HG02623 (cell line): ENCODE measurements at regions not wholly inside any gene's neighbourhood (a gene's known extent, or its start where the extent isn't known, plus 50 kb on each side); places are given as distances from the start of the nearest gene placed in this dataset.

Experiments
- ATAC-seq: cut with Tn5 transposase; IDR thresholded peaks from one replicate; pipeline ENCODE4 v1.9.1; 2021; ENCODE audit warnings: moderate library complexity; ENCODE audit not compliant: unreplicated experiment

DNA sequence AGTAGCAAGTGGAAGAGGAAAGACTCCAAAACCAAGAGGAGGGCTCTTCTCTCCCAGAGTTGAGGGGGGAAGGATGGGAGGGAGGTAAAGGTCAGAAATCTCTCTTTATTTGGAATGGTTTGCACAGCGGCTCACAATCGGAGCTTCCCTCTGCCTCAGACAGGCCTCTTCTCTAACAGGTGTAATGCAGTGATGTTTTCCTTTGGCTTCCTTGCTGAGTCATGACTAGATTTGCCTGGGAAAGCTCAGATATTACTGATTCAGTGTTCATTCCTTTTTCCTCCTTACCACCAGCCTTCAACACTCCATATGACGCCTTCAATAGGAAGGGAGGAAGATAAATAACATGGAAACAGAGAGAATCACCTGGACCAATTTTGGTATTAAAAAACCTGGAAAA is 136.6 kb downstream of the RNF152 start:
- no peak for ATAC-seq

DNA sequence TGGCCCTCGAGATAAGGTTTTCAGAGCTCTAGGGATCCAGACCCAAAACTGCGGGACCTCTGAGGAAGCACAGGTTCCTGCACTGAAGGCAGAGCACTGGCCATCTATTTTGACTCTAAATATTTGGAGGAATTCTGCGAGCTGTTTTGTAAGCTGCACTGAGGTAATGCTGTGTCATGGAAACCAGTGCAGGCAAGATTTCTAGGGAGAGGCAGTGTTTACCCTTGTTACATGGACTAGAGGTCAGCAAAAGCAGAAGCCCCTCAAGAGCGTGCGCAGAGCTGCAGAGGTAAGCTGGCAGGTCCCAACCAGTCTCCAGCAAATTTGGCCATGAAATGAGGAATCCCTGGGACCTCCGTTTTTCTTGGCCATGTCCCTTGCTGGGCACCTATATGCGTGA is 137.3 kb downstream of the RNF152 start:
- no peak for ATAC-seq

DNA sequence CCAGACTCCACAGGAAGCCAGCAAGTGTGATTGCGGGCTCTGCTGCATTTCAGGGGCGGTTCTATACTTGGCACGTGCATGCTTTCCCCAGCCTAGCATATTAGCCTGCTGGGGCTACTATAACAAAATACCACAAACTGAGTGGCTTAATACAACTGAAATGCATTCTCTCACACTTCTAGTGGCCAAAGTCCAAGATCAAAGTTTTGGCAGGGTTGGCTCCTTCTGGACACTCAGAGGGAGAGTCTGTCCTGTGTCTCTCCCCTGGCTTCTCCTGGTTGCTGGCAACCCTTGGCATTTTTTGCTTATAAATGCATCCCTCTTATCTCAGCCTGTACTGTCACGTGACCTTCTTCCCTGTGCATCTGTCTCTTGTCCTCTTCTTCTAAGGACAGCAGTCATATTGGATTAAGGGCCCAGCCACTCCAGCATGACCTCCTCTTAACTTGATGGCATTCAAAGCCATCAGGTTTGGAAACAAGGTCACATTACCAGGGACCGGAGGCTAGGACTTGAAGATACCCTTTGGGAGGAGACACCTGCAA is 138.7 kb downstream of the RNF152 start:
- no peak for ATAC-seq

DNA sequence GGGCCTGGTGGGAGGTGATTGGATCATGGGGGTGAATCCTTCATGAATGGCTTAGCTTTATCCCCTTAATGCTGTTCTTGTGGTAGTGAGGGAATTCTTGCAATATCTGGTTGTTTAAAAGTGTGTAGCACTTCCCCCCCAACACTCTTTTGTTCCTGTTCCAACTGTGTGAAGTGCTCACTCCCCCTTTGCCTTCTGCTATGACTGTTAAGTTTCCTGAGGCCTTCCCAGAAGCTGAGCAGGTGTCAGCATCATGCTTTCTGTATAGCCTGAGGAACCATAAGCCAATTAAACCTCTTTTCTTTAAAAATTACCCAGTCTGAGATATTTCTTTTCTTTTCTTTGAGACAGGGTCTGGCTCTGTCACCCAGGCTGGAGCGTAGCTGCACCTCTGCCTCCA is 139.4 kb downstream of the RNF152 start:
- no peak for ATAC-seq

DNA sequence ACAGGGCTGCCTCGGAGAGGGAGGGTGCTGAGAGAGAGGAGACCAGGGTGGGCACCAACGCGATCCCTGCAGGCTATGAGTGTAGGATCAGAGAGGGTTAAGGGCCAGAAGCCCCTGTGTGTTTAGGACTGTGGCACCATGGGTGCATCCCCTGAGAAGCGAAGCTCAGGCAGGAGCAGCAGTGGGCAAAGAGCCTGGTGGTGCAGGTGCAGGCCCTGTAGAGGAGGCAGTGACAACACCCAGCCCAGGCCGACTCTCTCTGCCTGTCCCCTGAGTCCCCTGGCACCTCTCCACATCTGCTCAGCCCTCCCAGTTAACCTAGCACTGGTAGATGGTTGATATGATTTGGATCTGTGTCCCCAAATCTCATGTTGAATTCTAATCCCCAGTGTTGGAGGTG is 139.8 kb downstream of the RNF152 start:
- ATAC-seq, result no peak

DNA sequence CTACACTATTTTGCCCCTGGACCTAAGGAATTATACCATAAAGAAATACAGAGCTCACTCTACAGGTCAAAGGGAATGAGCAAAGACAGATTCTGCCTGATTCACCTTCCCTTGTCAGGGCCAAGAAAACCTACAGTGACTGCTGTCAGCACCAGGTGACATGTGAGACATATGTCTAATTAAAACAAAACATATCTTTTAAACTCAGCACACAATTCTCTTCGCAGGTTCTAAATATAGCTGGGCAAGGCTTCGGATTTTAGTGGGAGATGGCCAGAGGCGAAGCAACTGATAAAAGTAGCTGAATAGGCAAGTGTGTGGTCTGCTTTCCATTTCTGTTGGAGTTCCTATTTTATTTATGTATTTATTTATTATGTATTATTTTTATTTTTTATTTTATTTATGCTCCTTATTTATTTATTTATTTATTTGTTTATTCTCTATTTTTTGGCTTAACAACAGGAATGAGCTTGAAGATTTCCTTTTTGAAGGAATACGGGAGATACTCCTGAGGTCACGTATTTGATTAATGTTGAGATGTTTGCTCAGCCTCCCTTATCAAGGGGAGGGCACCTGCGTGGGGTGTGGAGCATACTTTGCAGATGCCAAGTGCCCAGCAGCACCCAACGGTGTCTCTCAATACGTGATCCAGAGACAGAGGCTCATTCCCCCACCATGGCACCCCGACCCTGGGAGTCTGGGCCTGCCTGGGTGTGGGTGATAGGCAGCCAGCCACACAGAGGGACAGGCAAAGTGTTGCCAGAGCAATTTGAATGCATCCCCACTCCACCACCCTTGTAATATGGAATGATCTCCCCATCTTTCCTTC is 141.8 kb downstream of the RNF152 start:
- ATAC-seq, result no peak

DNA sequence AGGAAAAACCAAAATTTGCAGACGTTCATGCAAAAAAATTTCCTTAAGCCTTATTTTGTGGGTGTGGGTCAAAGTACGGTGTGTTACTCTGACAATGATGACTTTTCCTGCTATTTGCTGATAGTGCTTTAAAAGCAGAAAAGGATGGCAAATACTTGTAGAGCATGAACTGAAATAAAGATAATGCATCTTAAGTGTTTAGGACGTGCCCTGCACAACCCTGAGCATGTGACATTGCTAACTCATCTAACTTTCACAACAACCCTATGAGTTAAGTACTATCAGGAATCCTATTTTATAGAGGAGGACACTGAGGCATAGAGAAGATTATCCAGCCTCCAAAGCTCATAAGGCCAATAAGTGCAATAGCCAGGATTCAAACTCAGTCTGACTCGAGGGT is 143.3 kb downstream of the RNF152 start:
- no peak for ATAC-seq

DNA sequence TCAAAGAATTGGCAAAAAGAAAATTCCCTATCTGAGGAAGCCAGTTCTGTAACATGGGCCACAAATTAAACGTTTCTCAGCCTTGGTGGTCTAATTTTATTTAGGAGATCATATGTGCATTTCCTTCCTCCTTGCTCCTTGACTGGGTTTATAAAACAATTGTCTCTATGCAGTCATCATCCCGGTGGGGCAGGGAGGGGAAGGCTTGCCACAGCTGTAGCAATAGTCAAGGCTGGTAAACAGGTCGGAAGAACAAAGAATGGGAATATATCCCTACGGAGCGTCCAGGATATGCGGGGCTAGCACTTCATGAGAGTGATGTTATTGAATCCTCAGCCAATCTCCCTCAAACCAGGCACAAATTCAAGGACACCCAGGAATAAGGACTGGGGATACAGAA is 143.8 kb downstream of the RNF152 start:
- no peak for ATAC-seq

DNA sequence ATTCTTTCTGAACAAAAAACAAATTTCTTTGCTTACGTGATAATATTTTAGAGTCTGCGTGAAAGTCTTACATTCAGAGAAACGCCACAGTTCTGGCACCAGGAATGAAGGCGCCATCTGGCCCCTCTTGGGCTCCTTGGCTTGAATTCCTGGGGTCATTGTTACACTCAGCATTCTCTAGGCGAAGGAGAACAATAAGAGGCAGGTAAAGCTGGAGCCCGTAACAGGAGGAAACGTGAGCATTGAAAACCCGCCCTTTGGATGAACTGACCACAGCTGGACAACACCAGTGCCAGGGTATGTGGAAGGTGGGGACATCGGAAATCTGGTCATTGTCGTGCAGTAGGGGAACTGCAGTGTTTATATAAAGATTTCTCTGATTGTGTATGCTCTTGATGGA is 144.8 kb downstream of the RNF152 start:
- ATAC-seq, result no peak

DNA sequence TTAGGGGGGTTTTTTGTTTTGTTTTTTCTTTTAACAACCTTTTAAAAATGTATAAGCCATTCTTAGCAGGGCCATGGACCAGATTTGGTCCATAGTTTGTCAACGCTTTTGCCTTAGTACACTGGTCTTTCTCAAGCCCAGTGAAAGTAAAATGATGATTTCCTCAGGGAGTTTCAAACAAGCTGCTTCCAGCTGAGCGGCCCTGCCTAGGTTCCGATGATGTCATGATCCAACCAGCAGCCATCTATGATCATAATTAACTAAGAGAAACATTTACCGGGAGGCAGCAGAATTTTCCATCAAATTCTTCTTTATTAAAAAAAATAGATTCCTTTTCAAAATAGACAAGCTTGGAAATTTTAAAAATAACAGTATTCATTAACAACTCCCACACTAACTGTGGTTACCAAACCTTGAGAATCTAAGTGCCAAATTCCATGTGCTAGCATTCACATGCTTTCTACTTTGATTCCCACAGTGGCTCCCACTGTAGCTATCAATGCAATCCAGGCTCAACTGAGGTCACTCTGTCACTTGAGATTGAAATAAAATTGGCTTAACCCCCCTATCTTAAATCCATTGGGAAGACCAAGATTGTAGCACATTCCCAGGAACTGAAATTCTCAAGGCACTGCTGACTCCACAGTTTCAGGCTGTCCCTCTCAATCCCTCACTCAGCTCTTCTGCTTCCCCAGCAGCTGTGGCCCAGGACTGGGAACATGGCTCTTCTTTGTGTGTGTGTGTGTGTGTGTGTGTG is 148.9 kb downstream of the RNF152 start:
- no peak for ATAC-seq

DNA sequence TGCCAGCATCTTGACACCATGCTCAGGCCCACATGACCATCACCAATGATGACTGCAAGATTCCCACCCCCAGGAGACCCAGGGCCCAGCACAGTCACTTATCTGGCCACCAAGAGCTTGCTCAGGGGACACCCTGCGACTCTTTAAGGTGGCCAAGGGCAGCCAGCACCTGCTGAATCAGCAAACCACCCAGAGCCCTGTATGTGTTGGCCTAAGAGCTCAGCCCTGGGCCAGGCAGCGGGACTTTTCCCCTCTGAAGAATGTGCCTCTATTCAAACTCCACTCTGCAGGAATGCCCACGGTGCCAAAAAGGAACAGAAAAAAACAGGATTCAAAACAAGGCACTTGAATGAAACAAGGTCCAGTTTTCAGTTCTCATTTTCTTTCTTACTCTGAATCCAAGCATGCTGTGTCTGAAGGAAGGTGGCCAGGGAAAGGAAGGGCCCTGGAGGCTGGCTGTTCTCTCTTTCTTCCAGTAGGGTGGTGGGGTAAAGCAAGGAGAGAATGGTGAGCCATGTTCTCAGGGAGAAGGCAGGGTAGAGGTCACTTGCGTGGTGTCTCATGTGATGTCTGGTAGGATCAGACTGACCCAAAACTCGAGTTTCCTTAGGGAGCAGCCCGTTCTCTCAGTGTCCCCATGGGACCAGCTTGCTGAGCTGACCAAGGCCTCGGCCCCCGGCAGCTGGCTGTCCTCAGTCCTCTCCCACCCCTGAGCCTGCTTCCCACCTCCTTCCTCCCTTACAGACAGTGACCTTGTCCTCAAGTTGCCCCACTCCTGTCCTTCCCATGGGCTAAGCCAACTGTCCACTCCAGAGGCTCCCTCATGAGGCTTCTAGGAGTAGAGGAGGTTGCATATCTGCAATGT is 150.0 kb downstream of the RNF152 start:
- no peak for ATAC-seq

DNA sequence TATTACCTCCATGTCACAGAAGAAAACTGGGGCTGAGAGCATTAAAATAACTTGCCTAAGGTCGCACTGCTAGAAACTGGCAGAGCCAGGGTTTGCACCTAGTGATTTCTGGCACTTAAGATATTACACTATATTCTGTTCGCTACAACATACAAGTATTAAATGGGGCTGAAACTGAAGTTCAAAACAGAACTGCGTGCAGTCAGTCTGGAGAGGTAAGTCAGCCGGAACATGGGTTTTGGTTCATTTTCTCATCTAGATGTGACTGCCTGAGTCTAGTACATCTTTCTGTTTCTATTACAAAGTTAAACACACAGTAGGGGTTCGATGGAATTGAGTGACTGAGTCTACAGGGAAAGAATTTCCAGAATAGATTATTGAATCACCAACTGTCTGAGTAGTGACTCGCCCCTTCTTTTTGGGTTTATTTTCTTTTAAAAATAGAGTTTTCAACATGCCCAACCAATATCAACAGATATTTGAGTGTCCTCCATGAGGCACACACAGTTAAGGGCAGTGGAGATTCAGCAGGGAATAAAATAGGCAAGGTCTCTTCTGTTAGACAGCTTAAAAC is 150.8 kb downstream of the RNF152 start:
- no peak for ATAC-seq

DNA sequence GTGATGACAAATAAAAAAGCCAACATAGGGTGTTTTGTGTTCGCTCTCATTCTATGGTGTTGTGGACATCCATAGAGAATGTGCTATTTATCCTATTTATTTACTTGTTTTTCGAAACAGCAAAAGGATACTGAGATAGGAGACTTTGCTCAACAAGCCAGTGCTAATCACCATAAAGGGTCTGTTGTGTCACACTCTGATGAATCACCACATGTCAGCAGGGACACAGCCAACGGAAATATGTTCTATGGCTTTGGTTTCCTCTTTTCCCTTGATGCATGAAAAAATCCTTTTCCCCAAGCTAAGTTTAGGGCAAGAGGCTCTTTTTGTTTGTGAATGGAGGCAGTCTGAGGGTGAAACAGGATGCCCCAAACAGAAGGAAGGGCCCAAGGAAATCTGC is 154.3 kb downstream of the RNF152 start:
- no peak for ATAC-seq

DNA sequence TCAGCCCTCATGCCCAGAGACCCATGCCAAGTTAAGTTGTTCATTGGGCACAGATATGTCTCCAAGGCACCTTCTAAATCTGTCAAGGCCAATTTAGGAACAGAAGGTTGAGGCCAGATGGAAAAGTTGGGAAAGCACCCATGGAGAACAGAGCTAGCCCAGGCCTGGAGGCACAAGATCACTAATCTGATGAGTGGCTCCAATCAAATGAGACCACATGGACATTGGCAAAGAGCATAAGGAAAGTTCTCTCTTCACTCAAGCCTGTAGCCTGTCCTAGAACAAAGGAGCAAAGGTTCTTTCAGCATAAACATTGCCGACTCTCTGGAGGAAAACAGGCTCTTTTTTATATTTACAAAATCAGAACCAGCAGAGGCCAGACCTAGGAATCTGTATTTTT is 154.8 kb downstream of the RNF152 start:
- ATAC-seq, result no peak

DNA sequence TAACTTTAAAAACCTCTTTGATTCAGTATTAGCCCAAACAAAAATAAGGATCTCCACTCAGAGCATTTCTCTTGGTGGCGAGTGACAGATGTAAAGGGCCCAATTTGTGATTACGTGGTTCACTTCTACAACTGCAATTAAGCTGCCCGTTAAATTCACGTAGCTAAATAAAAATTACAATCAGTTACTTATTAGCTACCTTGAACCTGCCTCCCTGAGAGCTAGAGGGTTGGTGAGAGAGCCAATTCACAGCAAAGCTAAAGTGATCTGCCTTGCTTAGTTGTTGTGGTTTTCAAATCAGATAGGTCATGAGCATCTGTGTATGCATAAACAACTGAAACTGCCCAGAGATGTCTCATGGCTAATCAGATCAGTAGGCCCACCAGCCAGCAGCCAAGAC is 156.7 kb downstream of the RNF152 start:
- no peak for ATAC-seq

DNA sequence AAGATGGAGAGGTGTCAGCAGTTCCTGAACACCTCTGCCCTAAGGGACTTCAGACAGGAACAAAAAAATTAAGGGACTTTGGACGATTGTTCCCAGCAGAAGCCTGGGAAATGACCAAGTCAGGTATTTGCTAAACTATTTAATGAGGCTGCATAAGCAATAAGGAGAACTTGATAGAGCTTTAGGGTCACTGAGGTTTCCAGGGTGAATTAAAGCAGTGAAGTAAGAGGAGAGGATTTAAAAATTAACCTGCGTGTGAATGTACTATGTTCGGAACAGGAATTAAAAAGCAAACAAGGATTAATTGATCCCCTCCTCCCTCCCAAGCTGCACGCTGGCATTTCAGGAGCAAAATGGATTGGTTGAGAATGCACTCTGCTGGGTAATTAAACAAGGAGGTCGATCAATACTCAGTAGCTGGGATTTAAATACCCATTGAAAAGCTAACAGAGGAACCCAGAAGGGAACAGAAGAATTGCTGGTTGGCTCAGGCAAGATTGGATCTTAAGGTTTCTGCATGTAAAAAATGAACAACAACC is 157.2 kb downstream of the RNF152 start:
- no peak for ATAC-seq

DNA sequence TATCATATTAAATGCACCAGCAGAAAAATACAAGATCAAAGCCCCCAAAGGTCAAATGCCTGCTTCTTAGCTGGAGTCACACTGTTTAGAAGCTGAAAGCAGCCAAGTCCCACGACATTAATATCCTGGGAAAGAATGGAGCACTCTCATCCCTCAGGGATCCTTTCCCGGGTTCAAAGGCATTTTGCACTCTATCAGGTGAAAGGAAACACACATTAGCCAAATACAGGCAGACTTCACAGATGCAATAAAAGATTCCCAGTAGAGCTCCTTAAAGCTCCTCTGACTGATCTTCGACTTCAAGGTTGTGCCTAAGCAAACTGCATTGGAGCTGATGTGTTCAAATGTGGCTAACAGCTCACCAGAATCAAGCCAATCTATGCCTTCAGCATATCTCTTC is 158.4 kb downstream of the RNF152 start:
- ATAC-seq, result no peak

DNA sequence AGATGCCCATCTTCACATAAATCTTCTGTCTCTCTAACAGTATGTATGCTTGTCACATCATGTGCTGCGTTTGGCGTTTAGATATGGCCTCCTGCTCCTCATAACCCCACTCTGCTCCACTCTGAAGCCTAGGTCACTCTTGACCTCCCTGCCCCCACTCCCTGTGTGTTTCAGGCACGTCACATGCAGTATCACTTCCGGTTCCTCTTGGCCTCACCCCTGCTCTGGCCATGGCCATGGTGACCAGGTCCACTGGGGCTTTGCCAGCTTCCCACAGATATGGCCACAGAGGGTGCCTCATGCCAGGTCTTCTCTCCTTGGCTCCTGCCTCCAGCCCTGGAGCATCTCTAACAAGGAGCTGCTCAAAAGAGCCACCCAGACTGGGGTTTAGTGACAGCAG is 160.0 kb downstream of the RNF152 start:
- ATAC-seq, result no peak

DNA sequence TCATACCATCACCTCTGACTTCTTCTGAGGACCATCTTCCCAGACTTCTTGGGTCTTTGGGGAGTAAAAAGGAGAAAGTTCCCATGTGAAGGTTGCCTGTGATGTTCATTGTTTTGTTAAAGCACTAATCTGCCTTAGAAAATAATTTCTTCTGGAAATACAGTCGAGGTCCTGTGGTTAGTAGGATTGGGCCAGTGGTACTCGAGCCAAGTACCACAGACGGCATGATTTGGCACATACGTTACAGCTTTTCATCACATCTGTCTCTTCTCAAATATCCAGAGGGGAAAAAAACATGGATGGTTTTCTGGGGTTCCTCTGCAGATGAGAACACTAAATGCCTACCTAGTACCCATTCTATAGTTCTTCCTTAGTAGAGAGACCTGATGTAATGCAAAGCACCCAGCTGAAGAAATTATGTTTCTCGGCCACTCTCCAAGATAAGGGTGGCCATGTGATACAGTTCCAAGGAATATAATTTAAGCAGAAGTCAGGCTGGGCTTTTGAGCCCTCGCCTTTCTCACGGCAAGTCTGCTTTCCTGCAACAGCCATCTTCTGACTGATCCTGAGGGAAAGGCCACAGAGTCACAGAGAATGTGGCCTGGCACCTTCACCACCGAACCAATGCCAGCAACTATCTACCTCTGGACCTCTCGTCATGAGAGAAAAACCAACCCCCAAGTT is 161.0 kb downstream of the RNF152 start:
- ATAC-seq, result no peak

DNA sequence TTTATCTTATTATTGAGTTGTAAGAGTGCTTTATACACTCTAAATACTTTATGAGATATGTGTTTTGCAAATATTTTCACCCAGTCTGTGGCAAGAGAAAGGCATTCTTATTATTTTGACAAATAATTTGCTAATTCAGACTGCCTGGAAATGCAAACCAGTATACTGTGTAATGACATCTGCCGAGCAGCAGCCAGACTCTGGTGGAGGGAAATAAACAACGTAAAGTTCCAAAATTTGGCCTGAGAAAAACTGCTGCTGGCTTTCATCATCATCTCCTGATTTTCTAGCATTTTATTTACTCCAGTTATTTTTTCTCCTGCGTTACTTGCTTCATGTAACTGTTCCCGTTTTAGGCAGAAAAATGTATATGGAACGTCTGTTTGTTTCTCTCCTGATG is 161.6 kb downstream of the RNF152 start:
- no peak for ATAC-seq
